ENCODE measurements at regions not wholly inside any gene's neighbourhood (a gene's known extent, or its start where the extent isn't known, plus 50 kb on each side); places are given as distances from the start of the nearest gene placed in this dataset.

GRCh38 chrX:2578864-2579263, 78.1 kb upstream of the DHRSX start:
- TF ChIP-seq MAX (IDR thresholded peaks at IDR 0.05) (no peak), CTCF (IDR thresholded peaks at IDR 0.05; ENCODE audit: low read depth, low read length, missing input control) (no peak), REST (IDR thresholded peaks at IDR 0.05) (no peak), FOXA1 (IDR thresholded peaks at IDR 0.05) (no peak), JUND (IDR thresholded peaks at IDR 0.05) (no peak), RXRA (IDR thresholded peaks at IDR 0.05) (no peak), ATF3 (IDR thresholded peaks at IDR 0.05) (no peak), NR2F2 (IDR thresholded peaks at IDR 0.05) (no peak), TAF1 (conservative IDR thresholded peaks at IDR 0.05) (no peak), RAD21 (IDR thresholded peaks at IDR 0.05) (no peak), YY1 (IDR thresholded peaks at IDR 0.05) (no peak)

Data from liver (tissue), 3 donors.